Smooth muscle cell (in vitro differentiated cells): ENCODE measurements at regions not wholly inside any gene's neighbourhood (a gene's known extent, or its start where the extent isn't known, plus 50 kb on each side); places are given as distances from the start of the nearest gene placed in this dataset.

ENCODE experiments used
- DNase-seq: peaks from one replicate; lab custom pipeline; 2025; ENCODE audit not compliant: unreplicated experiment; lab: John Stamatoyannopoulos, UW
- H2AFZ ChIP-seq: fragments of 200-600 bp; sonication (generic); 2 replicates; pipeline ENCODE4 v1.6.0; 2016; ENCODE audit warnings: antibody characterized with exemption, low read depth, mild to moderate bottlenecking
- H3F3A ChIP-seq: fragments of 200-600 bp; sonication (generic); 2 replicates; pipeline ENCODE4 v1.6.0; 2017; ENCODE audit warnings: antibody characterized with exemption, low read depth
- H3K27ac ChIP-seq: fragments of 200-600 bp; sonication (generic); 2 replicates; pipeline ENCODE4 v1.5.1; 2016; ENCODE audit warnings: low read depth, mild to moderate bottlenecking
- H3K27me3 ChIP-seq: fragments of 200-600 bp; sonication (generic); 2 replicates; pipeline ENCODE4 v1.6.1; 2016; ENCODE audit warnings: low read depth, mild to moderate bottlenecking
- H3K36me3 ChIP-seq: fragments of 200-600 bp; sonication (generic); 2 replicates; pipeline ENCODE4 v1.5.1; 2016; ENCODE audit warnings: low read depth
- H3K4me1 ChIP-seq: fragments of 200-600 bp; sonication (generic); 2 replicates; pipeline ENCODE4 v1.5.1; 2016; ENCODE audit warnings: low read depth
- H3K4me2 ChIP-seq: fragments of 200-600 bp; sonication (generic); 2 replicates; pipeline ENCODE4 v1.6.0; 2016; ENCODE audit warnings: mild to moderate bottlenecking
- H3K4me3 ChIP-seq: fragments of 200-600 bp; sonication (generic); 2 replicates; pipeline ENCODE4 v1.5.1; 2016; ENCODE audit warnings: mild to moderate bottlenecking
- H3K79me2 ChIP-seq: fragments of 200-600 bp; sonication (generic); 2 replicates; pipeline ENCODE4 v1.6.0; 2016; ENCODE audit warnings: low read depth, mild to moderate bottlenecking
- H3K9ac ChIP-seq: fragments of 200-600 bp; sonication (generic); 2 replicates; pipeline ENCODE4 v1.6.0; 2016; ENCODE audit warnings: low read depth
- H3K9me3 ChIP-seq: fragments of 200-600 bp; sonication (generic); replicated peaks from 2 replicates; pipeline ENCODE4 v1.5.1; 2016; ENCODE audit warnings: low read depth
- H4K20me1 ChIP-seq: fragments of 200-600 bp; sonication (generic); 2 replicates; pipeline ENCODE4 v1.6.0; 2016; ENCODE audit warnings: low read depth
- CTCF ChIP-seq: fragments of 200-600 bp; sonication (generic); IDR thresholded peaks from 2 replicates; pipeline ENCODE4 v1.5.1; 2017; ENCODE audit warnings: borderline replicate concordance, mild to moderate bottlenecking, antibody characterized with exemption; ENCODE audit not compliant: insufficient read depth, poor library complexity, severe bottlenecking
- WGBS: methylation state at CpG from one replicate; pipeline ENCODE4 v1.1.7; 2016; ENCODE audit warnings: low lambda C conversion rate; 5-methylcytosine and 5-hydroxymethylcytosine counted together

DNA sequence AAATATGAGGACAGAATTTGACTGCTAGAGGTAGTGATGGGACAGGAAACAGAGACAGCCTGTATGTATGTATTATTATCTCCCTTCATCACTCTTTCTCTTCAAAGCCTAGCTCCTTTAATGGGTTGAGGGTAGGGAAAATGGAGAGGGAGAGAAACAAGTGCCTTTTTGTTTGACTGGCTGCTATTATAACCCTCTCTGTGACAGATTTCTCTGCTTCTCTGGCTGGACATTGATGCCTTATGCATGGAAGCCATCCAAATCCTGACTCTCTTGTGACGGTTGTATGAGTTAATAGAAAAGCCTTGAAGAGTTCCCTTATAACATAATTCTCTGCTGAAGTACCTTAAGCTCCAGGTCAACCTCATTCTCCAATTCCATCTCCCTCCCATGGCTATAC lies 118.5 kb upstream of the COL5A2 start:
- Histone ChIP-seq H3K4me1 (peaks cover 10% of the 10 kb centered on the region), H3K4me3 (no peak overlapping the region), H3K9me3 (no peaks in the 10 kb centered on the region), H3K36me3 (no peaks in the 10 kb centered on the region), H3K79me2 (no peaks in the 10 kb centered on the region), H3K27me3 (no peaks in the 10 kb centered on the region), H3K27ac (peak overlapping the region; percentile 33), H3K4me2 (peak overlapping the region; percentile 22), H3K9ac (no peak overlapping the region), H2AFZ (peak overlapping the region; percentile 13), H4K20me1 (no peaks in the 10 kb centered on the region), H3F3A (no peaks in the 10 kb centered on the region)
- WGBS: 81% methylated on average over 1 of the region's 1 CpG
- DNase-seq: no peak
- no peak for TF ChIP-seq CTCF

- no peaks in the 10 kb centered on the region for H3K36me3 ChIP-seq
- H3K79me2 ChIP-seq: no peaks in the 10 kb centered on the region
- no peak for DNase-seq
- H3K9ac ChIP-seq: no peak overlapping the region
- no peak overlapping the region for H3K4me3 ChIP-seq
- peak overlapping the region; percentile 33 for H3K27ac ChIP-seq
- H4K20me1 ChIP-seq: no peaks in the 10 kb centered on the region
- no peaks in the 10 kb centered on the region for H3K9me3 ChIP-seq
- peaks cover 10% of the 10 kb centered on the region for H3K4me1 ChIP-seq
- no peak for TF ChIP-seq CTCF
- H3F3A ChIP-seq: no peaks in the 10 kb centered on the region
- H2AFZ ChIP-seq: peak overlapping the region; percentile 13
- H3K4me2 ChIP-seq: peak overlapping the region; percentile 22
- H3K27me3 ChIP-seq: no peaks in the 10 kb centered on the region
- 90% methylated on average over 1 of the region's 1 CpG for WGBS
Measured at GRCh38 chr2:189298481-189298880, 118.9 kb upstream of the COL5A2 start.

DNA sequence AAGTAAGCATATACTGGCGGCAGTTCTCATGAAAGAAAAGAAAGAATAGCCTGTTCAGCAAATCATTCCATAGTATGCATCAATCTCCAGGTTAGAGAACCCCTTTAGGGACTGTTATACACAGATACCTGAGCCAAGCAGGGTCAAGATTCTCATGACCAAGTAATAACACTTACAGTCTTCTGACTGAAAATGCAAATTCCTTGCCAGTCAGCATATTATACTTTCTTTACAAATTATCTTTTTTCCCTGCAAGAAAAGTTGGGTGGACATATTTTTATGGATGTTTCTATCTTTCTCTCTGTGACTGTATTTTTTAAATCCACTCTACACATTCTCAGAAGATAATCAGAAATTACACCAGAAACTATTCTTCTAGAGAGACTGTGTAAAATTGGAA lies 120.4 kb upstream of the COL5A2 start:
- H3K79me2 ChIP-seq: no peaks in the 10 kb centered on the region
- no peak overlapping the region for H3K27ac ChIP-seq
- no peak for DNase-seq
- no peaks in the 10 kb centered on the region for H3K36me3 ChIP-seq
- H3K9me3 ChIP-seq: no peaks in the 10 kb centered on the region
- no peak overlapping the region for H3K9ac ChIP-seq
- no peak overlapping the region for H2AFZ ChIP-seq
- no peak overlapping the region for H3K4me2 ChIP-seq
- no peaks in the 10 kb centered on the region for H4K20me1 ChIP-seq
- peaks cover 10% of the 10 kb centered on the region for H3K4me1 ChIP-seq
- TF ChIP-seq CTCF: no peak
- H3F3A ChIP-seq: no peaks in the 10 kb centered on the region
- no peaks in the 10 kb centered on the region for H3K27me3 ChIP-seq
- no peak overlapping the region for H3K4me3 ChIP-seq
- 95% methylated on average over 1 of the region's 1 CpG for WGBS

DNA sequence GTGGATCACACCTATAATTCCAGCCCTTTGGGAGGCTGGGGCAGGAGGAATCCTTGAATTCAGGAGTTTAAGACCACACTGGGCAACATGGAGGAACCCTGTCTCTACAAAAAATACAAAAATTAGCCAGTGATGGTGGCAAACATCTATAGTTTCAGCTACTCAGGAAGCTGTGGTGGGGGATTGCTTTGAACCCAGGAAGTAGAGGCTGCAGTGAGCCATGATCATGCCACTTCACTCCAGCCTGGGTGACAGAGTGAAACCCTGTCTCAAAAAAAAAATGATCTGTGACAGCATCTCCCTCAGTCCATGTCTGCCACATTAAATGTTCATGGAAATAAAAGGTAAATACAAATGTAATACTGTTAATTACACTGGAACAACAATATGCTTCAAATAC lies 121.4 kb upstream of the COL5A2 start:
- no peaks in the 10 kb centered on the region for H4K20me1 ChIP-seq
- H3K4me1 ChIP-seq: peaks cover 10% of the 10 kb centered on the region
- H3F3A ChIP-seq: no peaks in the 10 kb centered on the region
- no peak overlapping the region for H3K9ac ChIP-seq
- TF ChIP-seq CTCF: no peak
- H3K79me2 ChIP-seq: no peaks in the 10 kb centered on the region
- H3K4me2 ChIP-seq: no peak overlapping the region
- no peak overlapping the region for H3K4me3 ChIP-seq
- H3K36me3 ChIP-seq: no peaks in the 10 kb centered on the region
- H2AFZ ChIP-seq: no peak overlapping the region
- no peaks in the 10 kb centered on the region for H3K27me3 ChIP-seq
- no peak overlapping the region for H3K27ac ChIP-seq
- H3K9me3 ChIP-seq: no peaks in the 10 kb centered on the region
- DNase-seq: no peak
